ENCODE measurements at regions not wholly inside any gene's neighbourhood (a gene's known extent, or its start where the extent isn't known, plus 50 kb on each side); places are given as distances from the start of the nearest gene placed in this dataset.

GRCh38 chr16:77643176-77643575 is 79.1 kb upstream of the NUDT7 start:
- H3K4me3 ChIP-seq (ENCODE audit: low read depth, low read length), result no peak overlapping the region

GRCh38 chr16:77645764-77646163 is 76.5 kb upstream of the NUDT7 start:
- H3K9me3 ChIP-seq, result no peaks in the 10 kb centered on the region
- H3K4me3 ChIP-seq (ENCODE audit: low read depth, low read length), result no peak overlapping the region
- TF ChIP-seq CTCF (IDR thresholded peaks at IDR 0.05; ENCODE audit: low read depth, low read length), result no peak
- no peaks in the 10 kb centered on the region for H3K27me3 ChIP-seq
- DNase-seq, result no peak
- no peaks in the 10 kb centered on the region for H3K36me3 ChIP-seq
- H3K4me1 ChIP-seq, result no peaks in the 10 kb centered on the region

More at GRCh38 chr16:77643176-77643575, 79.1 kb upstream of the NUDT7 start:
- H3K4me1 ChIP-seq, result no peaks in the 10 kb centered on the region
- H3K36me3 ChIP-seq, result no peaks in the 10 kb centered on the region
- TF ChIP-seq CTCF (IDR thresholded peaks at IDR 0.05; ENCODE audit: low read depth, low read length), result no peak
- H3K27me3 ChIP-seq, result no peaks in the 10 kb centered on the region
- no peak for DNase-seq
- no peaks in the 10 kb centered on the region for H3K9me3 ChIP-seq

- Histone ChIP-seq H3K36me3 (no peaks in the 10 kb centered on the region), H3K9me3 (no peaks in the 10 kb centered on the region), H3K27me3 (no peaks in the 10 kb centered on the region), H3K4me3 (ENCODE audit: low read depth, low read length) (no peak overlapping the region), H3K4me1 (no peaks in the 10 kb centered on the region)
- no peak for DNase-seq
- TF ChIP-seq CTCF (IDR thresholded peaks at IDR 0.05; ENCODE audit: low read depth, low read length), result no peak
Observed at GRCh38 chr16:77647726-77648125, 74.6 kb upstream of the NUDT7 start.

- no peaks in the 10 kb centered on the region; the same call in 1 of the 2 replicates for H3K36me3 ChIP-seq
- DNase-seq, result no peak
- no peak for TF ChIP-seq CTCF (IDR thresholded peaks at IDR 0.05; ENCODE audit: low read depth, low read length)
- H3K27me3 ChIP-seq, result no peaks in the 10 kb centered on the region
- no peak overlapping the region for H3K4me3 ChIP-seq (ENCODE audit: low read depth, low read length)
- H3K4me1 ChIP-seq, result no peaks in the 10 kb centered on the region
- H3K9me3 ChIP-seq, result no peaks in the 10 kb centered on the region
Observed at GRCh38 chr16:77650761-77651160, 71.6 kb upstream of the NUDT7 start.

GRCh38 chr16:77652399-77652798 is 69.9 kb upstream of the NUDT7 start:
- TF ChIP-seq CTCF (IDR thresholded peaks at IDR 0.05; ENCODE audit: low read depth, low read length), result no peak
- Histone ChIP-seq H3K4me1 (no peaks in the 10 kb centered on the region), H3K27me3 (no peaks in the 10 kb centered on the region), H3K9me3 (no peaks in the 10 kb centered on the region), H3K36me3 (no peaks in the 10 kb centered on the region; the same call in 1 of the 2 replicates), H3K4me3 (ENCODE audit: low read depth, low read length) (no peak overlapping the region)
- DNase-seq, result no peak

GRCh38 chr16:77657016-77657415 is 65.3 kb upstream of the NUDT7 start:
- DNase-seq, result peak; percentile 75
- H3K36me3 ChIP-seq, result no peaks in the 10 kb centered on the region; the same call in 1 of the 2 replicates
- H3K27me3 ChIP-seq, result no peaks in the 10 kb centered on the region
- no peaks in the 10 kb centered on the region for H3K4me1 ChIP-seq
- TF ChIP-seq CTCF (IDR thresholded peaks at IDR 0.05; ENCODE audit: low read depth, low read length), result peak; percentile 46
- no peaks in the 10 kb centered on the region for H3K9me3 ChIP-seq
- peak overlapping the region; percentile 81 for H3K4me3 ChIP-seq (ENCODE audit: low read depth, low read length)
